Central memory CD8-positive, alpha-beta T cell (primary cell): ENCODE measurements at regions not wholly inside any gene's neighbourhood (a gene's known extent, or its start where the extent isn't known, plus 50 kb on each side); places are given as distances from the start of the nearest gene placed in this dataset.

Experiments used
- ATAC-seq: fragments of 150-1000 bp; cut with Tn5 transposase; replicated peaks from 2 replicates; pipeline ENCODE4 v1.10.0; 2022; ENCODE audit warnings: mild to moderate bottlenecking, moderate FRiP score, moderate number of reproducible peaks; ENCODE audit not compliant: poor library complexity, severe bottlenecking; ENCODE audit errors: extremely low read depth
- DNase-seq, 2 donors: peaks; one replicate each; pipeline ENCODE4 v3.0.0; 2021; ENCODE audit warnings: low spot score in 2 of 2
- H3K27ac Mint-ChIP-seq: one replicate; pipeline ENCODE4 v1.8.0; 2022; ENCODE audit warnings: low read depth, mild to moderate bottlenecking, moderate library complexity, mixed read lengths
- H3K27me3 Mint-ChIP-seq: one replicate; pipeline ENCODE4 v1.8.0; 2022; ENCODE audit warnings: mixed read lengths
- H3K36me3 Mint-ChIP-seq: one replicate; pipeline ENCODE4 v1.8.0; 2022; ENCODE audit warnings: mild to moderate bottlenecking, moderate library complexity, mixed read lengths; ENCODE audit not compliant: insufficient read depth
- H3K4me1 Mint-ChIP-seq: one replicate; pipeline ENCODE4 v1.8.0; 2022; ENCODE audit warnings: mixed read lengths
- H3K4me3 Mint-ChIP-seq: one replicate; pipeline ENCODE4 v1.8.0; 2022; ENCODE audit warnings: mild to moderate bottlenecking, moderate library complexity, mixed read lengths
- H3K9me3 Mint-ChIP-seq: one replicate; pipeline ENCODE4 v1.8.0; 2022; ENCODE audit warnings: mixed read lengths

GRCh38 chr20:51995551-51995951 is 193.2 kb upstream of the SALL4 start:
- Mint-ChIP-seq H3K9me3 (no peaks in the 10 kb centered on the region), H3K4me1 (no peaks in the 10 kb centered on the region), H3K36me3 (no peaks in the 10 kb centered on the region), H3K4me3 (no peak overlapping the region), H3K27ac (no peak overlapping the region), H3K27me3 (no peaks in the 10 kb centered on the region)
- no peak for DNase-seq
- ATAC-seq: no peak

DNA sequence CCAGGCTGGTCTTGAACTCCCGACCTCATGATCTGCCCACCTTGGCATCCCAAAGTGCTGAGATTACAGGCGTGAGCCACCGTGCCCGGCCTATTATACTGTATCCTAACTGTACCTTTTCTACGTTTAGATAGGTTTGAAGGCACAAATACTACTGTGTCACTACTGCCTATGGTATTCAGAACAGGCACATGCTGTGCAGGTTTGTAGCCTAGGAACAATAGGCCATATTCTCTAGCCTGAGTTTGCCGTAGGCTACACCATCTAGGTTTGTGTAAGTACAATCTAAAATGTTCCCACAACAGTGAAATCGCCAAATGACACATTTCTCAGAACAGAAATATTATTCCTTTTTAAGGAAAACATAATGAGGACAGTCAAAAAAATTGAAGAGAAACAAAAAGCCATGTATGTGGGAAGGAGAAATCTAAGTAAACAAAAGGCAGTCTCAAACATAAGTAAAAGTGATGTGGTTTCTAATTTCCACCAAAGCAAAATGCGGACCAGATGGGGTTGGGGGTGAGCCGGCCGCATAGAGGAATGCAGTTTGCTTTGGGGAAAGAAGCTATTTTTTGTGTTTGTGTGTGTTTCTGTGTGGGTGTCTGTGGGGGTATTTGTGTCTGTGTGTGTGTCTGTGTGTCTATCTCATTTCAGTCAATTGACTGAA is 192.6 kb upstream of the SALL4 start:
- DNase-seq: no peak
- Mint-ChIP-seq H3K27me3 (no peaks in the 10 kb centered on the region), H3K4me3 (no peak overlapping the region), H3K27ac (no peak overlapping the region), H3K9me3 (no peaks in the 10 kb centered on the region), H3K36me3 (no peaks in the 10 kb centered on the region), H3K4me1 (no peaks in the 10 kb centered on the region)
- no peak for ATAC-seq

GRCh38 chr20:51987812-51988211 is 185.5 kb upstream of the SALL4 start:
- H3K9me3 Mint-ChIP-seq: no peaks in the 10 kb centered on the region
- H3K27ac Mint-ChIP-seq: no peak overlapping the region
- DNase-seq: no peak
- no peaks in the 10 kb centered on the region for H3K36me3 Mint-ChIP-seq
- no peaks in the 10 kb centered on the region for H3K4me1 Mint-ChIP-seq
- no peak for ATAC-seq
- H3K27me3 Mint-ChIP-seq: no peaks in the 10 kb centered on the region
- H3K4me3 Mint-ChIP-seq: no peak overlapping the region

DNA sequence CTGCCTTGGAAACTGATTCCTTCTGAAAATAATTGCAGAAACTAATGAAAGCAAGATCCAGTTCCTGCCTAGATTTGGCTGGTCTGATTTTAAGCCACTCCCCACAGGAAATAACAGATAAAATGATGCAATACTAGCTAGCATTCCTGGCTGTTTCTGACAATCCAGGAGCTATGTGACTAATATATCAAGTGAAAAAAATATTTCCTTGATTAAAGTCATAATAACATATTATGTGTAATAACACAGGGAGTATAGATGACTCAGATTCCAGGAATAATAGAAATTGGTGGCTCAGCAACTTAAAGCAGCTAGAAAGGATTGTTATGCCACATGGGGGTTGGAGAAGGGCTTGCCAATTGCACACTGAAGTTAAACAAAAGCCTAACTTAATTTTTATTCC is 182.7 kb upstream of the SALL4 start:
- Mint-ChIP-seq H3K4me3 (no peak overlapping the region), H3K9me3 (no peaks in the 10 kb centered on the region), H3K4me1 (no peaks in the 10 kb centered on the region), H3K27ac (no peak overlapping the region), H3K36me3 (no peaks in the 10 kb centered on the region), H3K27me3 (no peaks in the 10 kb centered on the region)
- ATAC-seq: no peak
- no peak for DNase-seq

- no peak for DNase-seq
- no peaks in the 10 kb centered on the region for H3K27me3 Mint-ChIP-seq
- H3K27ac Mint-ChIP-seq: no peak overlapping the region
- no peak for ATAC-seq
- H3K9me3 Mint-ChIP-seq: peaks cover 5% of the 10 kb centered on the region
- no peaks in the 10 kb centered on the region for H3K4me1 Mint-ChIP-seq
- no peak overlapping the region for H3K4me3 Mint-ChIP-seq
- H3K36me3 Mint-ChIP-seq: no peaks in the 10 kb centered on the region
Observed at GRCh38 chr20:51980277-51980676, 178.0 kb upstream of the SALL4 start.

DNA sequence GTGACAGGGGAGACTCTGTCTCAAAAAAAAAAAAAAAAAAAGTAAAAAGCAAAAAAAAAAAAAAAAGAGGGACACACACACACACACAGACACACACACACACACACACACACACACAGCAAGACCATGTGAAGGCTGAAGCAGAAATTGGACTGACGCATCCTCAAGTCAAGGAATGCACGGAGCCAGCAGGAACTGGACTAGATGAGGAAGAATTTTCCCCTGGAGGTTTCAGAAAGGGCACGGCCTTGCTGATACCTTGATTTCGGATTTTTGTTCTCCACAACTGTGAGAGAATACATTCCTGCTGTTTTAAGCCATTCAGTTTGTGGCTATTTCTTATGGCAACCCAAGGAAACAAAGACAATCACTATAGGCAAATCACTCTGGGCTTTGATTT is 176.9 kb upstream of the SALL4 start:
- Mint-ChIP-seq H3K27ac (no peak overlapping the region), H3K4me1 (no peaks in the 10 kb centered on the region), H3K4me3 (no peak overlapping the region), H3K36me3 (no peaks in the 10 kb centered on the region), H3K27me3 (no peaks in the 10 kb centered on the region), H3K9me3 (peaks cover 5% of the 10 kb centered on the region)
- no peak for ATAC-seq
- DNase-seq: no peak

- ATAC-seq (no peak), DNase-seq (no peak)
- Mint-ChIP-seq H3K4me1 (no peaks in the 10 kb centered on the region), H3K4me3 (no peak overlapping the region), H3K27me3 (no peaks in the 10 kb centered on the region), H3K36me3 (no peaks in the 10 kb centered on the region), H3K9me3 (peaks cover 5% of the 10 kb centered on the region), H3K27ac (no peak overlapping the region)
Observed at GRCh38 chr20:51978070-51978501, 175.8 kb upstream of the SALL4 start.

DNA sequence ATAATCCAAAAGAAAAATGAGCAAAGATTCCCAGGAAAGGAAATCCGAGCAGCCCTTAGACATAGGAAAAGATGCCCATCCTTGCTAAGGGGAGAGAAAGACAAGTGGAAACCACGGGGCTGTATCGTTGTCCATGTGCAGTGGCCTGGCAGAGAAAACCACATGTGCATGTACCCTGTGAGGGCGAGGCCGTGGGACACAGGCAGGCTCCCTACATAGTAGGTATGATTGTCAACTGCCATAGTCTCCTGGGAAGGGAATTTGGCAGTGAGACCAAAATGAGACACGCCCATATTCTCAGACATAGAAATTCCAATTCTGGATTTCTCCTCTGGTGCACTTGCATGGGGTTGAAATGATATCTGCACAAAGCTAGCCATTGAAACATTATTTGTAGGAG is 169.7 kb upstream of the SALL4 start:
- no peaks in the 10 kb centered on the region for H3K9me3 Mint-ChIP-seq
- ATAC-seq: no peak
- peaks cover 6% of the 10 kb centered on the region for H3K27me3 Mint-ChIP-seq
- H3K4me1 Mint-ChIP-seq: no peaks in the 10 kb centered on the region
- no peak overlapping the region for H3K27ac Mint-ChIP-seq
- H3K36me3 Mint-ChIP-seq: no peaks in the 10 kb centered on the region
- no peak for DNase-seq
- H3K4me3 Mint-ChIP-seq: no peak overlapping the region

DNA sequence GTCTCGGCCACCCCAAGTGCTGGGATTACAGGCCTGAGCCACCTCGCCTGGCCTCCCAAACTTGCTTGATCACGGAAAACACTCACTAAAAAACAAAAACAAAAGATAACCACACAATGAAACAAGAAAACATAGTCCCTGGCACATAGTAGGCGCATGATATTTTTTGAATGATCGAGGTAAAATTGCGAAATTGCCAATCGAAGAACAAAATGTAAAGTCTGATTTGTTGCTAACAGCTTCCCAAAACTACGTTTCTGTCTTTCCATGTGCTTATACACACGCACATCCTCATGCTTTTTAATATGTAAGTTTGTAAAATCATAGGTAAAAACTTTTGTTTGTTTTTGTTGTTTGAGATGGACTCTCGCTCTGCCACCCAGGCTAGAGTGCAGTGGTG is 168.5 kb upstream of the SALL4 start:
- DNase-seq (no peak), ATAC-seq (no peak)
- Mint-ChIP-seq H3K36me3 (no peaks in the 10 kb centered on the region), H3K4me3 (no peak overlapping the region), H3K9me3 (no peaks in the 10 kb centered on the region), H3K4me1 (no peaks in the 10 kb centered on the region), H3K27ac (no peak overlapping the region), H3K27me3 (peaks cover 6% of the 10 kb centered on the region)

- DNase-seq: no peak
Observed at GRCh38 chr20:51969191-51969590, 166.9 kb upstream of the SALL4 start.

GRCh38 chr20:51968151-51968550 is 165.8 kb upstream of the SALL4 start:
- no peak for ATAC-seq
- no peak overlapping the region for H3K27ac Mint-ChIP-seq
- no peaks in the 10 kb centered on the region for H3K4me1 Mint-ChIP-seq
- no peaks in the 10 kb centered on the region for H3K36me3 Mint-ChIP-seq
- H3K4me3 Mint-ChIP-seq: no peak overlapping the region
- peaks cover 6% of the 10 kb centered on the region for H3K27me3 Mint-ChIP-seq
- no peak for DNase-seq
- H3K9me3 Mint-ChIP-seq: no peaks in the 10 kb centered on the region

More at GRCh38 chr20:51969191-51969590, 166.9 kb upstream of the SALL4 start:
- Mint-ChIP-seq H3K27me3 (peaks cover 6% of the 10 kb centered on the region), H3K4me3 (no peak overlapping the region), H3K4me1 (no peaks in the 10 kb centered on the region), H3K27ac (no peak overlapping the region), H3K9me3 (no peaks in the 10 kb centered on the region), H3K36me3 (no peaks in the 10 kb centered on the region)
- no peak for ATAC-seq

DNA sequence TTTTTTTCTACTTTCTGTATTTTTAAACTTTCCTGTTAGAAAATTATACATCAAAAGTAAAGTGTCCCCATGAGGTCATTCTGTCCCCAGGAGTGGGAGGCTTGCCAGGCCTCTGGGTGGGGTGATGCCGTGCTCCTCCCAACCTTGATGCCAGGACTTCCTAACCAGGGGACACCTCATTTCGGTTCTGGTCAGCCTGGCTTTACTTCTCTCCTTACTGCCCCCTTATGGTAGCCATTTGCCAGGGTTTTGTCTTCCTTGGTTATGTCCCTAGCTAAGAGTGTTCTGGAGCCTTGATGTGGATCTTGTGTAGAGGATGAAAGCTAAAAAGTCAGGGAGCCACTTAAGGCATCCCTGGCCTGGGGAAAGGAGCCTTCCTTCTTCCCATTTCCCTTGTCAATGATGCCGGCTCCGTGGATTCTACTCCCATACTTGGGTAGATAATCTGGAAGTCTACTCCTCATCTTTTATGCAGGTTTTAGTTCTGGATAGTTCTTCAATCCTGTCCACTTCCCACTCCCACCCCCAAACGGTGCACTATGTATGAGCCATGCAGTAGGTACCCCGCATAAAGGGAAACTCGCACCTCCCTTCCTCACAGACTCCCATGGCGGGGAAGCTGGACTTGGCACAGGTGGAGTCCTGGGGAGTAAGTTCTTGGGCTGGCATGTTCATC is 164.1 kb upstream of the SALL4 start:
- peaks cover 22% of the 10 kb centered on the region for H3K27me3 Mint-ChIP-seq
- H3K4me3 Mint-ChIP-seq: no peak overlapping the region
- H3K27ac Mint-ChIP-seq: no peak overlapping the region
- DNase-seq: no peak
- H3K36me3 Mint-ChIP-seq: no peaks in the 10 kb centered on the region
- H3K4me1 Mint-ChIP-seq: no peaks in the 10 kb centered on the region
- no peak for ATAC-seq
- H3K9me3 Mint-ChIP-seq: no peaks in the 10 kb centered on the region

- no peak overlapping the region for H3K4me3 Mint-ChIP-seq
- no peaks in the 10 kb centered on the region for H3K9me3 Mint-ChIP-seq
Observed at GRCh38 chr20:51961964-51962761, 159.8 kb upstream of the SALL4 start.

More at GRCh38 chr20:51961964-51962761, 159.8 kb upstream of the SALL4 start:
- Mint-ChIP-seq H3K4me1 (no peaks in the 10 kb centered on the region), H3K36me3 (no peaks in the 10 kb centered on the region), H3K27me3 (peaks cover 43% of the 10 kb centered on the region), H3K27ac (no peak overlapping the region)
- ATAC-seq (no peak), DNase-seq (no peak)
